ENCODE measurements at regions not wholly inside any gene's neighbourhood (a gene's known extent, or its start where the extent isn't known, plus 50 kb on each side); places are given as distances from the start of the nearest gene placed in this dataset.

DNA sequence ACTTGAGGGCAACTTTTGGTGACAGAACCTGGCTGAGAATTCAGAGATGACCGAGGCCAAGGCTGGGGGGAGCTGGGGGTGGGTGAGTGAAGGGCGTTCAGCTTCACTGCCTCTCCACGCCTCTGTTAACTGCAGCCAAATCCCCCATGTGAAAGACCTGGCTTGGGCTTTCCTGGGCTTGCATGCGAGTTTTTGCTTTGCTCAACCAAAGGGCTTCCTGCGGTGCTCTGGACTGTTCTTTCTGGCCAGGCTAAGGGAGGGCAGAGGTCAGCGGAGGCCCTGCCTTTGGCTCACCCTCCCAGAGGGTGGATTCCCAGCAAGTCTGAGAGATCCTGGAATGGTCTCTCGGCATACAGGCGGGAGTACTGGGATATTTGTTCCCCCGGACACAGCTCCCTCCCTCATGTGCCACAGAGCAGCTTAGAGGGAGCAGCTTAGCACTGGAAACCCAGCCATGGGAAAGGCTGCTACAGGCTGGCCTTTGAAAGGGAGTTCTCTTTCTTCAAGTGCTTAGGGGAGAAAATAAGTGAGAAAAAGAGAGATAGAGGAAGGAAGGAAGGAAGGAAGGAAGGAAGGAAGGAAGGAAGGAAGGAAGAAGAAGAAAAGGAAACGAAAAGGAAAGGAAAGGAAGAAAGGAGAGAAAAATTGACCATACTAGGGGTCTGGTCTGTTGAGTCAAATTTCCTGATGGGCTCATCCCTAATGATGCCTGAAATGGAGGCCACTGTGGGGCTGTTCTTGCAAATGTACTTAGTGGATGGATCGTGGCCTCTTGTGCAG lies 158.8 kb downstream of the FGF18 start:
- no peak for TF ChIP-seq EZH2 (IDR thresholded peaks at IDR 0.05; ENCODE audit: borderline replicate concordance, insufficient read depth, low read depth, low read length, poor library complexity, severe bottlenecking)
- TF ChIP-seq, protein P1, sequence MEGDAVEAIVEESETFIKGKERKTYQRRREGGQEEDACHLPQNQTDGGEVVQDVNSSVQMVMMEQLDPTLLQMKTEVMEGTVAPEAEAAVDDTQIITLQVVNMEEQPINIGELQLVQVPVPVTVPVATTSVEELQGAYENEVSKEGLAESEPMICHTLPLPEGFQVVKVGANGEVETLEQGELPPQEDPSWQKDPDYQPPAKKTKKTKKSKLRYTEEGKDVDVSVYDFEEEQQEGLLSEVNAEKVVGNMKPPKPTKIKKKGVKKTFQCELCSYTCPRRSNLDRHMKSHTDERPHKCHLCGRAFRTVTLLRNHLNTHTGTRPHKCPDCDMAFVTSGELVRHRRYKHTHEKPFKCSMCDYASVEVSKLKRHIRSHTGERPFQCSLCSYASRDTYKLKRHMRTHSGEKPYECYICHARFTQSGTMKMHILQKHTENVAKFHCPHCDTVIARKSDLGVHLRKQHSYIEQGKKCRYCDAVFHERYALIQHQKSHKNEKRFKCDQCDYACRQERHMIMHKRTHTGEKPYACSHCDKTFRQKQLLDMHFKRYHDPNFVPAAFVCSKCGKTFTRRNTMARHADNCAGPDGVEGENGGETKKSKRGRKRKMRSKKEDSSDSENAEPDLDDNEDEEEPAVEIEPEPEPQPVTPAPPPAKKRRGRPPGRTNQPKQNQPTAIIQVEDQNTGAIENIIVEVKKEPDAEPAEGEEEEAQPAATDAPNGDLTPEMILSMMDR (IDR thresholded peaks at IDR 0.05) = no peak
